ENCODE measurements at regions not wholly inside any gene's neighbourhood (a gene's known extent, or its start where the extent isn't known, plus 50 kb on each side); places are given as distances from the start of the nearest gene placed in this dataset.

GRCh38 chr10:109173937-109174336 lies 749.4 kb downstream of the XPNPEP1 start:
- TF ChIP-seq CTCF (IDR thresholded peaks at IDR 0.05) (no peak), POLR2A (IDR thresholded peaks at IDR 0.05) (no peak), EP300 (IDR thresholded peaks at IDR 0.05) (no peak)
- intact Hi-C loops (cut with DNase I): no loop called here
- no peak overlapping the region for H3K4me3 ChIP-seq
- H3K27me3 ChIP-seq: no peaks in the 10 kb centered on the region
- H3K36me3 ChIP-seq: no peaks in the 10 kb centered on the region
- H3K9me3 ChIP-seq: peaks cover 0 to 2% of the 10 kb centered on the region in 2 donors
- no peaks in the 10 kb centered on the region for H3K4me1 ChIP-seq (ENCODE audit: insufficient read depth)
- WGBS, 3 donors: 2 to 13% (median 12%) methylated on average over 2 of the region's 2 CpGs
- DNase-seq: no peak
- no peak overlapping the region for H3K27ac ChIP-seq

- Histone ChIP-seq H3K9me3 (peaks cover 0 to 2% of the 10 kb centered on the region in 2 donors), H3K27me3 (no peaks in the 10 kb centered on the region), H3K4me3 (no peak overlapping the region), H3K4me1 (ENCODE audit: insufficient read depth) (no peaks in the 10 kb centered on the region), H3K27ac (no peak overlapping the region), H3K36me3 (no peaks in the 10 kb centered on the region)
- no peak for TF ChIP-seq CTCF (IDR thresholded peaks at IDR 0.05)
- no peak for TF ChIP-seq POLR2A (IDR thresholded peaks at IDR 0.05)
- no peak for TF ChIP-seq EP300 (IDR thresholded peaks at IDR 0.05)
- 35 to 56% (median 35%) methylated on average over 2 of the region's 2 CpGs for WGBS, 3 donors
- DNase-seq: no peak
- intact Hi-C loops (cut with DNase I): no loop called here
These were observed 750.2 kb downstream of the XPNPEP1 start for GRCh38 chr10:109173121-109173520.

GRCh38 chr10:109166935-109167334 lies 756.4 kb downstream of the XPNPEP1 start:
- intact Hi-C loops (cut with DNase I): no loop called here
- no peaks in the 10 kb centered on the region for H3K4me1 ChIP-seq (ENCODE audit: insufficient read depth)
- H3K4me3 ChIP-seq: no peak overlapping the region
- no peak overlapping the region for H3K27ac ChIP-seq
- DNase-seq: no peak
- H3K36me3 ChIP-seq: no peaks in the 10 kb centered on the region
- TF ChIP-seq CTCF (IDR thresholded peaks at IDR 0.05) (no peak), EP300 (IDR thresholded peaks at IDR 0.05) (no peak), POLR2A (IDR thresholded peaks at IDR 0.05) (no peak)
- H3K9me3 ChIP-seq: no peaks in the 10 kb centered on the region
- H3K27me3 ChIP-seq: no peaks in the 10 kb centered on the region

DNA sequence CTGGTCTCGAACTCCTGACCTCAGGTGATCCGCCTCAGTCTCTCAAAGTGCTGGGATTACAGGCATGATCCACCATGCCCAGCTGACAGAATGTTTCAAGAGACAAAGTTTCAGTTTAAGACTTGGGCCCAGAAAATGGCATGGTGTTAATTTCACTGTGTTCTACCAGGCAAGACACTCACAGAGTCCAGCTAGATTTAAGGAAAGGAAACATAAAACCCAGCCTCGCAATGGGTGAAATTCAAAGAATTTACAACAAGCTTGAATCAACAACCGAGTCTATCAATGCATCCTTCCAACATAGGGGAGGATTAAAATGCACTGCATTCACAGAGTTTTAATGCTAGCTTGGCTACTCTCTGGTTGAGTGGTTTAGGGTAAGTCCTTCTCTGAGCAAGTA lies 764.0 kb downstream of the XPNPEP1 start:
- Histone ChIP-seq H3K9me3 (no peaks in the 10 kb centered on the region), H3K36me3 (no peaks in the 10 kb centered on the region), H3K27ac (no peak overlapping the region), H3K4me1 (ENCODE audit: insufficient read depth) (no peaks in the 10 kb centered on the region), H3K4me3 (no peak overlapping the region), H3K27me3 (no peaks in the 10 kb centered on the region)
- DNase-seq: no peak
- WGBS, 3 donors: 76 to 82% (median 77%) methylated on average over 4 of the region's 4 CpGs
- TF ChIP-seq CTCF (IDR thresholded peaks at IDR 0.05) (no peak), EP300 (IDR thresholded peaks at IDR 0.05) (no peak), POLR2A (IDR thresholded peaks at IDR 0.05) (no peak)
- intact Hi-C loops (cut with DNase I): no loop called here

DNA sequence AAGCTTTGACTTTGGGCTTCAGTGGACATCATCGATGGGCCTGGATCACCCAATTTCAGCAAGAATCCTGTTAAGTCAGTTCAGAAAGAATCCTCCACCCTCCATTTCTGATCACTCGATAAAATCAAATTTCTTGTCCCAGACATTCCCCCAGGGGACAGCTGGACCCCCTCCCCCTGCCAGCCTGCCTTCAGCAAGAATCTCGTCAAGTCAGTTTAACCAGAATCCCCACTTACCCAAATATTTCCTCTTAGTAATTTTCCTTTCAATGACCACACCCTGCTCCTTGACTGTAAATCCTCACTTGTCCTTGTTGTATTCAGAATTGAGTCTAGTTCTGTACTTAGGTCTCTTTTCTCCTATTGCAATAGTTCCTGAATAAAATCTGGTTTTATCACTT lies 766.9 kb downstream of the XPNPEP1 start:
- WGBS, 3 donors: 91 to 95% (median 93%) methylated on average over 3 of the region's 3 CpGs
- peaks cover 0 to 3% of the 10 kb centered on the region in 2 donors for H3K9me3 ChIP-seq
- no peak overlapping the region for H3K4me3 ChIP-seq
- intact Hi-C loops (cut with DNase I): no loop called here
- H3K27me3 ChIP-seq: no peaks in the 10 kb centered on the region
- H3K27ac ChIP-seq: no peak overlapping the region
- H3K4me1 ChIP-seq (ENCODE audit: insufficient read depth): no peaks in the 10 kb centered on the region
- H3K36me3 ChIP-seq: no peaks in the 10 kb centered on the region
- DNase-seq: no peak
- TF ChIP-seq CTCF (IDR thresholded peaks at IDR 0.05) (no peak), POLR2A (IDR thresholded peaks at IDR 0.05) (no peak), EP300 (IDR thresholded peaks at IDR 0.05) (no peak)

Measured in ovary (tissue), 7 donors.